Activated effector memory CD4-positive, alpha-beta T cell treated with Interleukin-2 at 50 U/mL for 16 hours (primary cell): ENCODE measurements at regions not wholly inside any gene's neighbourhood (a gene's known extent, or its start where the extent isn't known, plus 50 kb on each side); places are given as distances from the start of the nearest gene placed in this dataset.

Experiments
- DNase-seq: peaks from one replicate; pipeline ENCODE4 v3.0.0-alpha.2; 2020

DNA sequence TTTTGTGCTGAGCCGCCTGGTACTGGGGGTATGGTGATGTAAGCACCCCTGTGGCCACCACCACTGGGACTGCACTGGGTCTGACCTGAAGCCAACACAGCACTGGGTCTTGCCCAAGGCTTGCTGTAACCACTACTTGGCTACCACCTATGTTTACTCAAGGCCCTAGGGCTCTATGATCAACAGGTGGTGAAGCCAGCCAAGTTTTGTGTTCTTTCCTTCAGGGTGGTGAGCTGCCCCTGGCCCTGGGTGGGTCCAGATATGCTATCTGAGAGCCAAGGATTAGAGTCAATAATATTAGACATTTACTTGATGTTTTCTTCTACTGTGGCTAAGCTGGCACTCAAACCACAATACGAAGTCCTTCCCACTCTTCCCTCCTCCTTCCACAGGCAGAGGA is 55.1 kb upstream of the PAGE4 start:
- no peak for DNase-seq

DNA sequence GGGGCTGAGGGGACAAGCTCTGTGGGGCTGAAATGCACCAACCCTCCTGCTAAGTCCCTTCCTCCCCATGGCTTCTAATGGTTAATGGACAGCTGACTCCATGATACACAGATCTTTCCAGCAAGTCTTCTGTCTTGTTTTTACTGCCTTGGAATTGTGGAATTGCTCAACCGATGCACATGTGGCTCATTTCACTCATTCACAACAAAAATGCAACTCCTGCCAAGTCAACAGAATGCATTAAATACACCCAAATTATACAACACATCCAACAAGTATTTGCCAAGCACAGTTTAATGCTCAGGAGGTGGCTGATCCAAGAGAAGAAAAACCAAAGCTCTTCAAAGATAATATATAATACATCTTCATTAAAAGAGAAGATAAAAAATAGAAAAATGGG is 61.9 kb upstream of the PAGE4 start:
- DNase-seq, result no peak

DNA sequence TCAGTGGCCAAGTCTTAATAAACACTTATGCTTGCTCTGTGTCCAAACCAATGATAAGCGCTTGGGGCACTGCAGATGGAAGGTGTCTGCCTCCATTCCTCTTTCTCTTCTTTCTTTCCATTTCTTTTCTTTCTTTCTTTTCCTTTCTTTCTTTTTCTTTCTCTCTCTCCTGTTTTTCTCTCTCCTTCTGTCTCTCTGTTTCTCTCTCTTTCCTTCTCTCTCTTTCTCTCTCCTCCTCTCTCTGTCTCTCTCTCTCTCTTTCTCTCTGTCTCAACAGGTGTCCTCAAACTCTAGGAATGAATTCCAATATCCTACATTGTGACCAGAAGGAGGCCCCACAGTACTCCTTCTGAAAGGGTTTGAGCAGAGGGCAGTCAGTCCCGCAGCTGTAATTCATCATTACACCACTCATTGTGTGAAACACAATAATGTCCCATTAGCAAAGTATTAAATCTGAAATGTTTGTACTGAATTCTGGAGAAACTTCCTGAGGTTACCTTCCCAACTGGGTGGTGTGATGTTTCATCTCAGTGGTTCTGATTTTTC is 66.5 kb upstream of the PAGE1 start:
- DNase-seq, result no peak

DNA sequence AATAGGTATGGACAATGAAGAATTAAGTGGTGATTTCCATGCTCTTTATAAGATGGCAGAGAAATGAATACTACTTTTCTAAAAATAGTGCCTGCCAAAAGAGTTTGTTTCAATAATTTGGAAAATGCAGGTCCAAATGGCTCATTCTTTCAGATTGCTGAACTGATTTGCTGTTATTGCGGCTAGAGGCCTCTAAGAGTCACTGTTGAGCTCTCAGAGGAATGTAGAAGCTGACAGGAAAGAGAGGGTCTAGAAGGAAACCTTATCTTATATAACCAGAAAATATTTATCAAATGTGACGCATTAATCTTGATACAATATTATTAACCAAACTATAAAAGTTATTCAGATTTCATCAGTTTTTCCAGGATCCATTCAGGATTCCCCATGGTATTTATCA is 65.7 kb upstream of the PAGE1 start:
- DNase-seq, result no peak

DNA sequence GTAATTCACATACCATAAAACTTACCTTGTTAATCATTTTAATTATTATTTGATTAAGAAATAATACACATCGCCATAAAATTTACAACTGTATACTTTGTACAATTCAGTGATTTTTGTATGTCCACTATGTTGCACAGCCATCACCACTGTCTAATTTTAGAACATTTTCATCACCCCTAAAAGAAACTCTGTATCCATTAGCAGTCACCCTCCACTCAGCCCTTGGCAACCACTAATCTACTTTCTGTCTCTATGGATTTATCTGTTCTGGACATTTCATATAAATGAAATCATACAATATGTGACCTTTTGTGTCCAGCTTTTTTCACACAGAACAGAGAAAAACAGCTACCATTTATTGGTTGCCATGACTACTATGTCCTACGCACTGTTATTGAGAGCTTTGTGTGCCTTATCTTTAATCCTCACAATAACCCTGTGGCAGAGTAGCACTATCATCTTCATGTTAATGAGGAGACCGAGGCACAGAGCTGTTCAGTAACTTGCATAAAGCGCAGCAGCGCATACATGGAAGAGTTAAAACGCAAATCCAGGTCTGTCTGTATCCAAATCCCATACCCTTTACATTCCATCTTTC is 64.6 kb upstream of the PAGE1 start:
- no peak for DNase-seq

DNA sequence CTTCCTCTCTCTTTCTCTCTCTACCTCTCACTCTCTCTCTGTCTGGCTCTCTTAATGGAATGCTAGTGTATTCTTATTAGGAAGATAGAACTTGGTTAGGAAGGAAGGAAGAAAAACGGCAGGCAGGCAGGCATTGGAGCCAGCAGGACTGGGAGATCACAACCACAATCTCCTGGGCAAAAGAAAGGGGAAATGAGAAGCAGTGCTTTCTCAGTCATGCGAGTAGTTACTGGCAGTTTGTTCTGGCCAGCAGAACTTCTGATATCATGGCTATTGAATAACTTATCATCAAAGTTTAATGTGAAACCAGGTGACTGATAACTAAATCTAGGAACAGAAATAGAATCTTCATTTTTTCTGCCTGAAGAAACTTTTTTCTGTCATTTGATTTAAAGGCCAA is 60.9 kb upstream of the PAGE1 start:
- DNase-seq, result no peak

DNA sequence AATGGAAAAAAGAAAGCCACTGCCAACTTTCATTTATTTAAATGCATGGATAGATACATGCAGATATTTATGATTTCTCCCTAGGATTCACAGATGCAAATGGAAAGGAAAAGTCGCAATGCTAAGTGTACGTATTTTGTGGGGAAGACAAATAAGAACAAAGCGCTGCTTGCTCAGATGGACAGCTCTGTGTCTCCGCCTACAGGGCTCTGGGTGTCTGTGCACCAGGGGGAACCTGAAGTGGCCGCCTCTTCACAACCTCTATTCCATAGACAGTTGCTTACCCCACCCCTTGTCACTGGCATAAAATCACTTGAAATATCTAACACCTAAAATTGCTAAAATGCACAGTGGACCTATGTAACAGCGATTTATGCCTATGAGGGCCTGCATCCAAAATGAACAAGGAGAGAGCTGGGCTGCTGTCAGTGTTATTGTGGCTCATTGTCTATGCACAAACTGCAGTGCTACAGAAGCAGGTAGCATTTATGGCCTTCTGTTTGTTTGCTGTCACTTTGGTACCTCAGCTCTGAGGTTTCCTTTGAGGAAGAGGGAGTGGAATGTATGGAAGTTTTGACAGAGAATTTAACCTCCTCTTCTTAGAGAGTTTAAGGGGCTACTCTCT is 58.6 kb upstream of the PAGE1 start:
- DNase-seq, result peak; percentile 18

DNA sequence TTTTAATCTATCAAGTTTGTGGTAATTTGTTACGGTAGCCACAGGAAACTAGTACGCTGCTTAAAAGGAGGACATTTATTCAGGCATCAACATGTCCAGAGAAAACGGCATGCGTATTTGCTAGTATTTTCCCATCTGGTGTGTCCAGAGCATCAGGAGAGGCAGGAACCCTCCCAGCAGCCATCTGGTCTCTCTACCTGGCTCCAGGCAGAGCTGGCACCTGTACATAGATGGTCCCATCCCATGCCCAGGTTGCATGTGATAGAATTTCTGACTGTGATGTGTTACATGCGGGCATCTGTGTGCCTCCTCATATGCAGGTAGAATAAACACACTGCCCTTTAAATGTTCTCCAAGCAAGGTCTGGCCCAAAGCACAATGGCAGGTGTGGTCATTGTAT is 57.9 kb upstream of the PAGE1 start:
- DNase-seq, result no peak

DNA sequence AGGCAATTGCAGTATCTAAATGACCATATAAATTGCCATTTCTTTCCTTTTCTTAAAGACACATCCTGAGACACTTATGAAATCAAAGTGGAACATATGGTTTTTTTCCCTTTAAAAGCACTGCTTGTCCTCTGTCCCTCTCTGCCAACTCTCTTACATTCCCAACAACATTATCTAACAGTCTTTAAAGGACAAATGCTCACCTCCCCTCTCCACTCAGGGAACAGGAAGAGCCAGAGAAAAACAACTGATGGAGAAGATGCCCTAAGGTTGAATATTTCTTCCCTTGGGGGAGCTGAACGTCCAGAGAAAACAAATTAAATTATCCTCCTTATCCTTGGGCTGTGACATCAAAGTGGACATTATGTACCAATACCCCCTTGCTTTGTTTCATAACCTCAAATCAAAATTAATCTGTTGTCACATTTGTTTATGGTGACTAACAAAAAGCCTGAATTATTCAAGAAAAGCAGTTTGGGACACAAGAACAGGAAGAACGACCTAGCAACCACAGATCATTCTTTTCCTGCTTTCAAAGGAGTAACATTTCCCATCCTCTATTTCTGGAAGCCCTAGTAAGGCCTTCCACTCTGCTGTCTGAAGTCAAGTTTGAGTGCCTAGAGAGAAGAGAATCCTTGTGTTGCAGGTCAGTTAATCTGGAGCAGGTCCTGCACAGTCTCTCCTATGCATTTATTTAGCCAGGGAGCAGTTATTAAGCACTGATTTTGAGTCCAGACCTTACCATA is 52.6 kb upstream of the PAGE1 start:
- DNase-seq, result no peak

DNA sequence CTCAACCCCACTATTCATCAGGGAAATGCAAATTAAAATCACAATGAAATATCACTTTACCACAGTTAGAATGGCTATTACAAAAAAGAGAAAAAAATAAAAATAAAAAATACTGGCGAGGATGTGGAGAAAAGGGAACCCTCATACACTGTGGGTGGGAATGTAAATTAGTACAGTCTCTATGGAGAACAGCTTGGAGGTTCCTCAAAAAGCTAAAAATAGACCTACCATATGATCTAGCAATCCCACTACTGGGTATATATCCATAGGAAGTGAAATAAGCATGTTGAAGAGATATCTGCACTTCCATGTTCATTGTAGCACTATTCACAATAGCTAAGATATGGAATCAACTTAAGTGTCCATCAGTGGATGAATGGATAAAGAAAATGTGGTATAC is 50.5 kb upstream of the PAGE1 start:
- no peak for DNase-seq
